ENCODE measurements at regions not wholly inside any gene's neighbourhood (a gene's known extent, or its start where the extent isn't known, plus 50 kb on each side); places are given as distances from the start of the nearest gene placed in this dataset.

- FAIRE-seq: no peak
- Histone ChIP-seq H4K20me1 (ENCODE audit: insufficient read depth, low read length) (no peaks in the 10 kb centered on the region), H3K9ac (ENCODE audit: insufficient read depth, low read depth, low read length) (no peak overlapping the region), H3K4me1 (ENCODE audit: insufficient read depth, low read length) (no peaks in the 10 kb centered on the region), H3K79me2 (ENCODE audit: insufficient read depth, low read length) (no peaks in the 10 kb centered on the region), H3K27ac (ENCODE audit: extremely low read length, insufficient read depth, low read length) (no peak overlapping the region), H3K4me2 (ENCODE audit: low read depth, low read length) (no peak overlapping the region), H3K27me3 (ENCODE audit: control insufficient read depth in 1 of 2, insufficient read depth in 2 of 2, low read length in 2 of 2) (no peaks in the 10 kb centered on the region), H3K9me3 (ENCODE audit: low read length) (no peaks in the 10 kb centered on the region), H2AFZ (ENCODE audit: low read length) (no peak overlapping the region), H3K4me3 (replicated peaks in 1 of 3; ENCODE audit: insufficient read depth in 1 of 3, low read depth in 2 of 3, low read length in 3 of 3) (no peak overlapping the region), H3K36me3 (replicated peaks in 1 of 2; ENCODE audit: control insufficient read depth in 1 of 2, insufficient read depth in 2 of 2, low read length in 2 of 2) (no peaks in the 10 kb centered on the region)
- intact Hi-C loops (cut with micrococcal nuclease; ENCODE audit: unreplicated experiment): no loop called here
- peak; percentile 64 for ATAC-seq
- in situ Hi-C loops (cut with HindIII; ENCODE audit: extremely low pct_ligation_motif_present, low pct_unique_long_range_greater_than_20kb): no loop called here
- TF ChIP-seq SKI (IDR thresholded peaks at IDR 0.05; ENCODE audit: partially characterized antibody): no peak
- TF ChIP-seq EHMT2 (IDR thresholded peaks at IDR 0.05; ENCODE audit: borderline replicate concordance, low read depth, low read length): no peak
- TF ChIP-seq HMG20B (CRISPR knock-in tag; conservative IDR thresholded peaks at IDR 0.05): no peak
- no peak for TF ChIP-seq KDM1A (CRISPR knock-in tag; IDR thresholded peaks at IDR 0.05)
- TF ChIP-seq NR0B2 (CRISPR knock-in tag; IDR thresholded peaks at IDR 0.05): no peak
- TF ChIP-seq TIGD3 (CRISPR knock-in tag; IDR thresholded peaks at IDR 0.05; ENCODE audit: borderline replicate concordance): no peak
- TF ChIP-seq SOX13 (IDR thresholded peaks at IDR 0.05): no peak
- no peak for TF ChIP-seq SOX13 (CRISPR knock-in tag; conservative IDR thresholded peaks at IDR 0.05 in 1 of 2, IDR thresholded peaks at IDR 0.05 in 1 of 2)
- TF ChIP-seq ZFP1 (CRISPR knock-in tag; IDR thresholded peaks at IDR 0.05): no peak
- no peak for TF ChIP-seq GABPB1 (CRISPR knock-in tag; IDR thresholded peaks at IDR 0.05)
- no peak for TF ChIP-seq SSRP1 (CRISPR knock-in tag; IDR thresholded peaks at IDR 0.05)
- no peak for TF ChIP-seq E2F5 (CRISPR knock-in tag; conservative IDR thresholded peaks at IDR 0.05)
- ChIA-PET CTCF (ENCODE audit: low intra/inter-chr PET ratio, low total read pairs) (no interaction called here), POLR2A (no interaction called here)
- DNase-seq (ENCODE audit: low spot score): peak; percentile 3
- WGBS (ENCODE audit: low lambda C conversion rate): 0% methylated on average over 3 of the region's 8 CpGs
- BruUV-seq (replicated peaks): no TSS peak
Observed at GRCh38 chr5:120368923-120369715, 95.0 kb upstream of the PRR16 start.

Measured in HepG2 (cell line).